GM23248 (cell line): ENCODE measurements at regions not wholly inside any gene's neighbourhood (a gene's known extent, or its start where the extent isn't known, plus 50 kb on each side); places are given as distances from the start of the nearest gene placed in this dataset.

ENCODE experiments used
- EZH2 ChIP-seq: fragments of 200-600 bp; sonication (generic); IDR thresholded peaks from 2 replicates; pipeline ENCODE4 v1.6.1; 2018; ENCODE audit warnings: antibody characterized with exemption, mild to moderate bottlenecking; ENCODE audit not compliant: insufficient read depth, poor library complexity, severe bottlenecking
- EZH2phosphoT487 ChIP-seq: fragments of 200-600 bp; sonication (generic); IDR thresholded peaks from 2 replicates; pipeline ENCODE4 v1.6.1; 2018; ENCODE audit warnings: antibody characterized with exemption, moderate library complexity, mild to moderate bottlenecking, low read depth; ENCODE audit not compliant: insufficient read depth

DNA sequence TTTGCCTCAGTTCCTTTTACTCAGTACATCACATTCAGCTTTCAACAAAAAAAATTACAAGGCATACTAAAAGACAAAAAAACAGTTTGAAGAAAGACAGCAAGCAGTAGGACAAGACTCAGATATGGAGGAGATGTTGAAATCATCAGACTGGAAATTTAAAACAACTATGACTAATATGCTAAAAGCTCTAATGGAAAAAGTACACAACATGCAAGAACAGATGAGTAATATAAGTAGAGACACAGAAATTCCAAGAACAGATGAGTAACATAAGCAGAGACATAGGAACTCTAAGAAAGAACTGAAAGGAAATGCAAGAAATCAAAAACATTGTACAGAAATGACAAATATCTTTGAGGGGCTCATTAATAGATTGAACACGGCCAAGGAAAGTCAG is 402.6 kb downstream of the NEBL start:
- TF ChIP-seq EZH2 (no peak), EZH2phosphoT487 (no peak)
